Transverse colon (tissue), 4 donors: ENCODE measurements at regions not wholly inside any gene's neighbourhood (a gene's known extent, or its start where the extent isn't known, plus 50 kb on each side); places are given as distances from the start of the nearest gene placed in this dataset.

Experiments used
- CTCF ChIP-seq, 5 experiments: fragments of 200-600 bp in 3 of 5; fragments of 450-650 bp in 2 of 5; sonication (generic) in 3 of 5; IDR thresholded peaks; 1 replicate in 2 of 5; 2 replicates in 3 of 5; pipeline ENCODE4 v1.5.1; 2016 to 2017; ENCODE audit warnings: antibody characterized with exemption in 5 of 5, inconsistent platforms in 3 of 5, mild to moderate bottlenecking in 2 of 5, moderate library complexity in 1 of 5
- EP300 ChIP-seq: sonication (generic); formaldehyde crosslinking; IDR thresholded peaks from one replicate; pipeline ENCODE4 v1.6.1; 2017; ENCODE audit warnings: antibody characterized with exemption, low read depth
- POLR2A ChIP-seq: fragments of 450-650 bp; IDR thresholded peaks from one replicate; pipeline ENCODE4 v1.6.1; 2016; ENCODE audit warnings: antibody characterized with exemption, mild to moderate bottlenecking, moderate library complexity
- POLR2AphosphoS5 ChIP-seq, 3 donors: sonication (generic); formaldehyde crosslinking; IDR thresholded peaks; one replicate each; pipeline ENCODE4 v1.6.1; 2016; ENCODE audit warnings: antibody characterized with exemption in 3 of 3

- TF ChIP-seq POLR2A (no peak), CTCF (IDR thresholded peaks at IDR 0.05) (no peak), POLR2AphosphoS5 (IDR thresholded peaks at IDR 0.05) (no peak), EP300 (no peak)
These were observed 996.2 kb downstream of the AMY1C start for GRCh38 chr1:104745875-104746274.
